Gastrocnemius medialis (tissue), 4 donors: ENCODE measurements at regions not wholly inside any gene's neighbourhood (a gene's known extent, or its start where the extent isn't known, plus 50 kb on each side); places are given as distances from the start of the nearest gene placed in this dataset.

Source experiments
- POLR2A ChIP-seq, 2 donors: fragments of 450-650 bp; IDR thresholded peaks; one replicate each; pipeline ENCODE4 v1.6.1; 2017; ENCODE audit warnings: antibody characterized with exemption in 2 of 2, mild to moderate bottlenecking in 2 of 2, moderate library complexity in 2 of 2
- TF ChIP-seq, protein P1 (sequence below), 5 experiments: fragments of 450-650 bp in 3 of 5; fragments of 200-600 bp in 2 of 5; sonication (generic) in 2 of 5; IDR thresholded peaks in 4 of 5; conservative IDR thresholded peaks in 1 of 5; 1 replicate in 4 of 5; 2 replicates in 1 of 5; pipeline ENCODE4 v1.5.1; 2016 to 2019; ENCODE audit warnings: antibody characterized with exemption in 5 of 5, mild to moderate bottlenecking in 3 of 5, moderate library complexity in 3 of 5

DNA sequence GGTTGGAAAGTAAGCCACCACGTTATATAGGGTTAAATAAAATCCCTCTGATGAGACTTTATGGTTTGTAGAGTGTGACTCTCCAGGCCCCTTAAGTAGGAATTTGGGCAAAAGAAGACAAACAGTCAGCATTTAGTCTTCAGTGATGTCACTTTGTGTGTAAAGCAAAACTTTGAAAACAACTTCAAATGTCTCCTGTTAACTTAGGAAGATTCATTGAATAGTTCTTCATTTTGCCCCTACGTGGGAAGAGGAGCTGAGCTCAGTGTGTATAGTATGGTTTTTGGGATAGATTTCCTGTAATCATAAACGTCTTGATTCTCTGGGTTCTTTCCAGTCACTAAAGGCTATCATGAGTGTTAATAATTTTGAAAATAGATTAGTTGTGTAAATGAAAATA, 101.3 kb downstream of the GADD45G start:
- TF ChIP-seq, protein P1, sequence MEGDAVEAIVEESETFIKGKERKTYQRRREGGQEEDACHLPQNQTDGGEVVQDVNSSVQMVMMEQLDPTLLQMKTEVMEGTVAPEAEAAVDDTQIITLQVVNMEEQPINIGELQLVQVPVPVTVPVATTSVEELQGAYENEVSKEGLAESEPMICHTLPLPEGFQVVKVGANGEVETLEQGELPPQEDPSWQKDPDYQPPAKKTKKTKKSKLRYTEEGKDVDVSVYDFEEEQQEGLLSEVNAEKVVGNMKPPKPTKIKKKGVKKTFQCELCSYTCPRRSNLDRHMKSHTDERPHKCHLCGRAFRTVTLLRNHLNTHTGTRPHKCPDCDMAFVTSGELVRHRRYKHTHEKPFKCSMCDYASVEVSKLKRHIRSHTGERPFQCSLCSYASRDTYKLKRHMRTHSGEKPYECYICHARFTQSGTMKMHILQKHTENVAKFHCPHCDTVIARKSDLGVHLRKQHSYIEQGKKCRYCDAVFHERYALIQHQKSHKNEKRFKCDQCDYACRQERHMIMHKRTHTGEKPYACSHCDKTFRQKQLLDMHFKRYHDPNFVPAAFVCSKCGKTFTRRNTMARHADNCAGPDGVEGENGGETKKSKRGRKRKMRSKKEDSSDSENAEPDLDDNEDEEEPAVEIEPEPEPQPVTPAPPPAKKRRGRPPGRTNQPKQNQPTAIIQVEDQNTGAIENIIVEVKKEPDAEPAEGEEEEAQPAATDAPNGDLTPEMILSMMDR (IDR thresholded peaks at IDR 0.05 in 4 of 5, conservative IDR thresholded peaks at IDR 0.05 in 1 of 5): no peak
- TF ChIP-seq POLR2A (IDR thresholded peaks at IDR 0.05): no peak
